ENCODE measurements at regions not wholly inside any gene's neighbourhood (a gene's known extent, or its start where the extent isn't known, plus 50 kb on each side); places are given as distances from the start of the nearest gene placed in this dataset.

- Mint-ChIP-seq H3K27me3 (ENCODE audit: low read depth) (no peaks in the 10 kb centered on the region), H3K4me3 (no peak overlapping the region), H3K4me1 (peaks cover 37% of the 10 kb centered on the region), H3K9me3 (peaks cover 3% of the 10 kb centered on the region), H3K27ac (ENCODE audit: unreplicated experiment) (peak overlapping the region; percentile 69), H3K36me3 (ENCODE audit: low read depth) (no peaks in the 10 kb centered on the region)
- TF ChIP-seq CTCF (conservative IDR thresholded peaks at IDR 0.05) = no peak
- DNase-seq (ENCODE audit: low read depth, low spot score) = no peak
Observed at GRCh38 chr2:15718103-15718943, 126.7 kb downstream of the DDX1 start.

- no peak for TF ChIP-seq CTCF (conservative IDR thresholded peaks at IDR 0.05)
- Mint-ChIP-seq H3K4me1 (peaks cover 40% of the 10 kb centered on the region), H3K36me3 (ENCODE audit: low read depth) (no peaks in the 10 kb centered on the region), H3K27me3 (ENCODE audit: low read depth) (no peaks in the 10 kb centered on the region), H3K9me3 (peaks cover 3% of the 10 kb centered on the region), H3K27ac (ENCODE audit: unreplicated experiment) (peak overlapping the region; percentile 7), H3K4me3 (no peak overlapping the region)
- DNase-seq (ENCODE audit: low read depth, low spot score) = no peak
Observed at GRCh38 chr2:15718944-15719323, 127.3 kb downstream of the DDX1 start.

GRCh38 chr2:15719566-15720313 lies 128.1 kb downstream of the DDX1 start:
- H3K36me3 Mint-ChIP-seq (ENCODE audit: low read depth) = no peaks in the 10 kb centered on the region
- H3K4me1 Mint-ChIP-seq = peaks cover 48% of the 10 kb centered on the region
- peaks cover 3% of the 10 kb centered on the region for H3K9me3 Mint-ChIP-seq
- peak overlapping the region; percentile 69 for H3K27ac Mint-ChIP-seq (ENCODE audit: unreplicated experiment)
- H3K4me3 Mint-ChIP-seq = no peak overlapping the region
- TF ChIP-seq CTCF (conservative IDR thresholded peaks at IDR 0.05) = no peak
- DNase-seq (ENCODE audit: low read depth, low spot score) = no peak
- no peaks in the 10 kb centered on the region for H3K27me3 Mint-ChIP-seq (ENCODE audit: low read depth)

GRCh38 chr2:15720561-15721307 lies 129.1 kb downstream of the DDX1 start:
- H3K27me3 Mint-ChIP-seq (ENCODE audit: low read depth) = no peaks in the 10 kb centered on the region
- peaks cover 50% of the 10 kb centered on the region for H3K4me1 Mint-ChIP-seq
- no peak for DNase-seq (ENCODE audit: low read depth, low spot score)
- no peaks in the 10 kb centered on the region for H3K36me3 Mint-ChIP-seq (ENCODE audit: low read depth)
- no peak overlapping the region for H3K27ac Mint-ChIP-seq (ENCODE audit: unreplicated experiment)
- H3K9me3 Mint-ChIP-seq = peaks cover 3% of the 10 kb centered on the region
- no peak overlapping the region for H3K4me3 Mint-ChIP-seq
- no peak for TF ChIP-seq CTCF (conservative IDR thresholded peaks at IDR 0.05)

- H3K36me3 Mint-ChIP-seq (ENCODE audit: low read depth) = no peaks in the 10 kb centered on the region
- H3K4me1 Mint-ChIP-seq = peaks cover 50% of the 10 kb centered on the region
- H3K27me3 Mint-ChIP-seq (ENCODE audit: low read depth) = no peaks in the 10 kb centered on the region
Observed at GRCh38 chr2:15721411-15722067, 129.9 kb downstream of the DDX1 start.

More at GRCh38 chr2:15721411-15722067, 129.9 kb downstream of the DDX1 start:
- Mint-ChIP-seq H3K4me3 (no peak overlapping the region), H3K9me3 (peaks cover 3% of the 10 kb centered on the region), H3K27ac (ENCODE audit: unreplicated experiment) (no peak overlapping the region)
- TF ChIP-seq CTCF (conservative IDR thresholded peaks at IDR 0.05) = no peak
- no peak for DNase-seq (ENCODE audit: low read depth, low spot score)

Measured in neural crest cell (in vitro differentiated cells).